Natural killer cell treated with Interleukin-12 subunit alpha and Interleukin-12 subunit beta and Interleukin-15 and Interleukin-18, amount 100 ng/mL, for 72 hours (primary cell): ENCODE measurements at regions not wholly inside any gene's neighbourhood (a gene's known extent, or its start where the extent isn't known, plus 50 kb on each side); places are given as distances from the start of the nearest gene placed in this dataset.
"Not testable (repeated sequence)": the region's sequence is repeated elsewhere in the genome, so short reads cannot be mapped to it uniquely, and the experiment has no call there.

Experiments
- ATAC-seq, 2 donors: fragments of 150-1000 bp; cut with Tn5 transposase in 1 of 2; sonication (Bioruptor Pico), chemical (Tn5 transposase) in 1 of 2; 2 replicates each; pipeline ENCODE4 v1.10.0; 2021
- DNase-seq: peaks from one replicate; pipeline ENCODE4 v3.0.0; 2022; ENCODE audit warnings: low spot score
- H3K27ac Mint-ChIP-seq, 2 donors: 1 replicate in 1 of 2; 2 replicates in 1 of 2; pipeline ENCODE4 v1.8.0; 2022; ENCODE audit warnings: mixed read lengths in 2 of 2, mild to moderate bottlenecking in 1 of 2, moderate library complexity in 1 of 2
- H3K27me3 Mint-ChIP-seq, 2 donors: 1 replicate in 1 of 2; 2 replicates in 1 of 2; pipeline ENCODE4 v1.8.0; 2022; ENCODE audit warnings: mixed read lengths in 2 of 2
- H3K36me3 Mint-ChIP-seq: one replicate; pipeline ENCODE4 v1.8.0; 2022; ENCODE audit warnings: mixed read lengths
- H3K4me1 Mint-ChIP-seq, 2 donors: 1 replicate in 1 of 2; 2 replicates in 1 of 2; pipeline ENCODE4 v1.8.0; 2022; ENCODE audit warnings: low read depth in 2 of 2, mixed read lengths in 2 of 2, mild to moderate bottlenecking in 1 of 2
- H3K4me3 Mint-ChIP-seq: one replicate; pipeline ENCODE4 v1.8.0; 2022; ENCODE audit warnings: mixed read lengths
- H3K9me3 Mint-ChIP-seq: 2 replicates; pipeline ENCODE4 v1.8.0; 2022; ENCODE audit warnings: mixed read lengths

DNA sequence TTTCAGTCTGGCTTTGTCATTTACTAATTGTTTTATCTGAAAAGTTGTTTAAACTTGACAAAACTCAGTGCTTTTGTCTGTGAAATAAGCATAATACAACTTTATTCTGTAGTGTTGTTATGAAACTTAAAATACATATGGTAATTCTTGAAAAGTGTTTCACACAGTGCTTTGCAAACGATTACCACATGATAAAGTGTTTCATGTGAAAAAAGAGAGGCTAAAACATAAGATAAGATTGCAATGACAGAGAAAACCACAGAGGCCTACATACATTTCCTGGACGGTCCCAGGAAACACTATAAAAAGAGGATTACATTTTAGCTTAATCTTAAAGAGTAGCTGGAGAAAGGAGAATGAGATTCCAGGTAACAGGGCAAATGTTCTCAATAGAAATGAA, 1934.6 kb upstream of the LRRTM1 start:
- Mint-ChIP-seq H3K4me1 (peaks cover 0 to 12% of the 10 kb centered on the region in 2 donors), H3K27ac (no peak overlapping the region), H3K27me3 (no peaks in the 10 kb centered on the region), H3K9me3 (peaks cover 15% of the 10 kb centered on the region), H3K4me3 (no peak overlapping the region), H3K36me3 (peaks cover 6% of the 10 kb centered on the region)
- ATAC-seq = no peak
- DNase-seq = no peak

DNA sequence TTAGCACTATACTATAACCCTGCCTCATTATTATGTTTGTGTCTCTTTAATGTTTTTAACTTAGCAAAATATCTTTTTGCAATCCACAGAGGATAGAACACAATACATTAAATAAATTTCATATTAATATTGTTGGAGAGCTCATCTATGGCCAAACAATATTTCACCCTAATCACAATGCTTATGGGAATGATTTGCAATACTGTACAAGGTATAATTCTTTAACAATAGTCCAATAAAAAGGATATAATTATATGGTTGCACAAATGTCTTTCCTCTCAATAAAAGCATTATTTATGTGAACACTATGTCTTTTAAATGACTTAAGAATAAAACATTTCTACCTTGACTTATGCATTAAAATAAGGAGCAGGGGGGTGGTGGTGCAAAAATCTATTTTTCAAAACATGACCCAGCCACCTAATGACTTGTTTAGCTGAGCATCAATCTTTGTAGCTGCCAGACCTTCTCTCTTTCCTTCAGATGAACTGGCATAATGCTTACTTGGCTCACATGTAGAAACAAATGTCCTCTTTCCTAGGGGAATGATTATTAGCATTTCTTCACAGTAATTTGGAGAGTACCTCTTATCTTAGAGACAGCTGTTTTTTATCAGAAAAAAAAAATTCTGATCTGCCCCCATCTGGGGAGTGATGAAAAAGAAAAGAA, 1933.6 kb upstream of the LRRTM1 start:
- no peak for DNase-seq
- H3K27me3 Mint-ChIP-seq = no peaks in the 10 kb centered on the region
- no peak overlapping the region for H3K4me3 Mint-ChIP-seq
- H3K9me3 Mint-ChIP-seq = peaks cover 12% of the 10 kb centered on the region
- ATAC-seq = no peak
- H3K27ac Mint-ChIP-seq = no peak overlapping the region
- H3K36me3 Mint-ChIP-seq = peaks cover 6% of the 10 kb centered on the region
- peaks cover 0 to 12% of the 10 kb centered on the region in 2 donors for H3K4me1 Mint-ChIP-seq

- no peaks in the 10 kb centered on the region for H3K27me3 Mint-ChIP-seq
- ATAC-seq = no peak
- no peaks in the 10 kb centered on the region for H3K36me3 Mint-ChIP-seq
Measured at GRCh38 chr2:82234283-82234874, 1929.8 kb upstream of the LRRTM1 start.

GRCh38 chr2:82233806-82234205, 1929.3 kb upstream of the LRRTM1 start:
- Mint-ChIP-seq H3K36me3 (no peaks in the 10 kb centered on the region), H3K9me3 (peaks cover 2% of the 10 kb centered on the region), H3K4me3 (no peak overlapping the region), H3K27ac (no peak overlapping the region), H3K27me3 (no peaks in the 10 kb centered on the region), H3K4me1 (no peaks in the 10 kb centered on the region)
- no peak for DNase-seq
- ATAC-seq = no peak

More at GRCh38 chr2:82234283-82234874, 1929.8 kb upstream of the LRRTM1 start:
- H3K27ac Mint-ChIP-seq = no peak overlapping the region
- DNase-seq = no peak
- H3K4me3 Mint-ChIP-seq = no peak overlapping the region
- peaks cover 5% of the 10 kb centered on the region for H3K9me3 Mint-ChIP-seq
- peaks cover 0 to 2% of the 10 kb centered on the region in 2 donors for H3K4me1 Mint-ChIP-seq

DNA sequence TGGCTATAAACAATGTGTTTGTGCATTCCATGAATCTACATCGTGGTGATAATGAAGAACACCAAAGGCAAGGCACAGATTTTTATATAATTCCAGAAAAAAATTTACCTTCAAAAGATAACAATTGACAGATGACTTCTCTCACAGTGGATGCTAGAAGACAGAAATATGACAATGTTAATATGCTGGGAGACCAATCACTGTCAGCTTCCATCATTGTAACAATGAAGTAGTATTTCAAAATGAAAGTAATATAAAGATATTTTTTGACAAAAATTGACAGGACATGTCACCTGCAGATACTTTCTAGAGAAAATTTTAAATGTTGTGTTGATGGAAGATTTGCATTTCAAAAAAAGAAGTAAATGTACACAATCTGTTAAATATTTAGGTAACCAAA, 1925.9 kb upstream of the LRRTM1 start:
- Mint-ChIP-seq H3K27me3 (no peaks in the 10 kb centered on the region), H3K9me3 (peaks cover 2% of the 10 kb centered on the region), H3K4me1 (no peaks in the 10 kb centered on the region), H3K27ac (no peak overlapping the region), H3K36me3 (no peaks in the 10 kb centered on the region), H3K4me3 (no peak overlapping the region)
- ATAC-seq = no peak
- DNase-seq = no peak

GRCh38 chr2:82226441-82226840, 1921.9 kb upstream of the LRRTM1 start:
- Mint-ChIP-seq H3K27ac (no peak overlapping the region), H3K9me3 (peaks cover 6% of the 10 kb centered on the region), H3K27me3 (no peaks in the 10 kb centered on the region), H3K4me1 (no peaks in the 10 kb centered on the region), H3K36me3 (no peaks in the 10 kb centered on the region), H3K4me3 (no peak overlapping the region)
- no peak for DNase-seq
- ATAC-seq = no peak

- Mint-ChIP-seq H3K4me3 (no peak overlapping the region), H3K36me3 (no peaks in the 10 kb centered on the region), H3K27ac (no peak overlapping the region), H3K9me3 (peaks cover 3% of the 10 kb centered on the region), H3K4me1 (no peaks in the 10 kb centered on the region), H3K27me3 (no peaks in the 10 kb centered on the region)
- no peak for ATAC-seq
- DNase-seq = no peak
Measured at GRCh38 chr2:82224301-82224940, 1919.9 kb upstream of the LRRTM1 start.

GRCh38 chr2:82215212-82215611, 1910.7 kb upstream of the LRRTM1 start:
- Mint-ChIP-seq H3K27me3 (no peaks in the 10 kb centered on the region), H3K4me3 (no peak overlapping the region), H3K27ac (no peak overlapping the region), H3K4me1 (no peaks in the 10 kb centered on the region), H3K9me3 (peaks cover 16% of the 10 kb centered on the region), H3K36me3 (peaks cover 9% of the 10 kb centered on the region)
- DNase-seq (no peak), ATAC-seq (no peak)

DNA sequence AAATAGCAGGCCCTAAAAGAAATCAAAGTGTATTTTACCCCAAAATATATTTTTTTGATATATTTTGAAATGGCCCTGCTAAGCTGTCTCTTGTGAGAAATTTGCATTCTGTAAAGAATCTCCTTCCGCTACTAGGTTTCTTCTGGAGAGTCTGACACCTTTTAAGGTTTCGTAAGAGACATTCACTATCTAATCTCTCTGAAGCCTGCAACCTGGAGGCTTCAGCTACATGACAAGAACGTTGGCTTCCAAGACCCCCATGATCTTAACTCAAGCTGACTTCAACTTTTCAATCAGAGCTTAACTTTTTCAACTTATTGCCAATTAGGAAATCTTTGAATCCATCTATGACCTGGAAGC, 1894.9 kb upstream of the LRRTM1 start:
- H3K27me3 Mint-ChIP-seq = no peaks in the 10 kb centered on the region
- H3K27ac Mint-ChIP-seq = no peak overlapping the region
- H3K4me3 Mint-ChIP-seq = no peak overlapping the region
- ATAC-seq (no peak), DNase-seq (no peak)
- peaks cover 9% of the 10 kb centered on the region for H3K9me3 Mint-ChIP-seq
- H3K4me1 Mint-ChIP-seq = no peaks in the 10 kb centered on the region
- peaks cover 16% of the 10 kb centered on the region for H3K36me3 Mint-ChIP-seq

- Mint-ChIP-seq H3K27ac (no peak overlapping the region), H3K4me3 (no peak overlapping the region), H3K4me1 (no peaks in the 10 kb centered on the region), H3K36me3 (peaks cover 14% of the 10 kb centered on the region), H3K27me3 (no peaks in the 10 kb centered on the region), H3K9me3 (peaks cover 9% of the 10 kb centered on the region)
- no peak for DNase-seq
- ATAC-seq = no peak
Measured at GRCh38 chr2:82198809-82199492, 1894.4 kb upstream of the LRRTM1 start.

DNA sequence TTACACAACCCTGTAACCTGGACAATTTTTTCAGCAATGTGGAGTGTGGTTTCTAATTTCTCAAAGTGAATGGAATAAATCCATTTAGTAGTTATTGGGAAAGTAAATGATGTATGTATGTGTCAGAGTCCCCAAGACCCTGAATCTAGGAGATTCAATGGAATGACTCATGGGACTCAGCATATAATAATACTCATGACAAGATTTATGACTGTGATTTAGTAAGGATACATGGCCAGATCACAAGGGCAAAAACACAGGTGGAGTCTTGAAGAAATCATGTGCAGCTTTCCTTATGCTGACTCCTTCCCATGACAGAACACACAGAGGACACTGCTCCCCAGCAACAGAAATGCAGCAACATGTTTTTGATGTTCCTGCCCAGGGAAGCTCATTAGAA, 1877.7 kb upstream of the LRRTM1 start:
- DNase-seq = no peak
- no peak overlapping the region for H3K27ac Mint-ChIP-seq
- ATAC-seq = no peak
- no peaks in the 10 kb centered on the region for H3K4me1 Mint-ChIP-seq
- H3K4me3 Mint-ChIP-seq = no peak overlapping the region
- H3K27me3 Mint-ChIP-seq = no peaks in the 10 kb centered on the region
- peaks cover 9% of the 10 kb centered on the region for H3K9me3 Mint-ChIP-seq
- no peaks in the 10 kb centered on the region for H3K36me3 Mint-ChIP-seq

GRCh38 chr2:82175210-82175609, 1870.7 kb upstream of the LRRTM1 start:
- H3K9me3 Mint-ChIP-seq = peaks cover 19% of the 10 kb centered on the region
- DNase-seq, H3K36me3 Mint-ChIP-seq, H3K27ac Mint-ChIP-seq, H3K4me3 Mint-ChIP-seq, H3K4me1 Mint-ChIP-seq, ATAC-seq, H3K27me3 Mint-ChIP-seq: not testable (repeated sequence)

DNA sequence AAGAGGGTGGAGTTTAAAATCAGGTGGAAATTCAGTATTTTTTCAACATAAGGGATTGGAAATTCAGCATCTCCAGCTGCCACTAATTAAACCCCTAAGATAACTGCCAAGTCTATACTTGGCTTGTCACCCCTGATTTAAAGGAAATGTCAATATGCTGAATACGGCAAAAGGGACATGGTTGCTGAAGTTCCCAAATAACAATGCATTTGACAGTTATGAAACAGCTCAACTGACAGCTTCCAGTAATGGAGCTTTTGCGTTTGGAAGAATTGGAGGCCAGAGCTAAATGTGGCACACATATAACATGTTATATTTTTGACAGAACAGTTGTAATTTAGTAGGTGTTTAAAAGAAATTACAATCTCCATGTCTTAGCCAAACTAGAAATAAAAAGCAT, 1867.9 kb upstream of the LRRTM1 start:
- H3K27ac Mint-ChIP-seq = no peak overlapping the region
- DNase-seq = no peak
- H3K4me3 Mint-ChIP-seq = no peak overlapping the region
- peaks cover 17% of the 10 kb centered on the region for H3K9me3 Mint-ChIP-seq
- H3K4me1 Mint-ChIP-seq = no peaks in the 10 kb centered on the region
- peaks cover 11% of the 10 kb centered on the region for H3K36me3 Mint-ChIP-seq
- ATAC-seq = no peak
- no peaks in the 10 kb centered on the region for H3K27me3 Mint-ChIP-seq

GRCh38 chr2:82169379-82169778, 1864.8 kb upstream of the LRRTM1 start:
- no peaks in the 10 kb centered on the region for H3K27me3 Mint-ChIP-seq
- peaks cover 14% of the 10 kb centered on the region for H3K9me3 Mint-ChIP-seq
- no peak overlapping the region for H3K27ac Mint-ChIP-seq
- no peak for DNase-seq
- no peak overlapping the region for H3K4me3 Mint-ChIP-seq
- peaks cover 11% of the 10 kb centered on the region for H3K36me3 Mint-ChIP-seq
- H3K4me1 Mint-ChIP-seq = no peaks in the 10 kb centered on the region
- no peak for ATAC-seq
